ENCODE measurements at regions not wholly inside any gene's neighbourhood (a gene's known extent, or its start where the extent isn't known, plus 50 kb on each side); places are given as distances from the start of the nearest gene placed in this dataset.
"Not testable (repeated sequence)": the region's sequence is repeated elsewhere in the genome, so short reads cannot be mapped to it uniquely, and the experiment has no call there.

GRCh38 chr7:46912692-46913091, 669.2 kb downstream of the TNS3 start:
- TF ChIP-seq POLR2A (IDR thresholded peaks at IDR 0.05; ENCODE audit: low read depth, low read length) (no peak), TAF1 (IDR thresholded peaks at IDR 0.05; ENCODE audit: low read depth, low read length) (no peak), POU2F2 (IDR thresholded peaks at IDR 0.05; ENCODE audit: low read depth, low read length) (no peak), SPI1 (IDR thresholded peaks at IDR 0.05; ENCODE audit: low read depth, low read length) (no peak), POLR2AphosphoS5 (IDR thresholded peaks at IDR 0.05; ENCODE audit: low read depth, low read length) (no peak), PAX5 (IDR thresholded peaks at IDR 0.05; ENCODE audit: insufficient read depth, low read length, severe bottlenecking) (no peak)
- FAIRE-seq (no peak), DNase-seq (ENCODE audit: insufficient read length, low spot score) (no peak)

GRCh38 chr7:46909601-46910051, 672.3 kb downstream of the TNS3 start:
- TF ChIP-seq SPI1 (IDR thresholded peaks at IDR 0.05; ENCODE audit: low read depth, low read length) = no peak
- no peak for TF ChIP-seq TAF1 (IDR thresholded peaks at IDR 0.05; ENCODE audit: low read depth, low read length)
- no peak for TF ChIP-seq POLR2AphosphoS5 (IDR thresholded peaks at IDR 0.05; ENCODE audit: low read depth, low read length)
- no peak for TF ChIP-seq POU2F2 (IDR thresholded peaks at IDR 0.05; ENCODE audit: low read depth, low read length)
- no peak for TF ChIP-seq PAX5 (IDR thresholded peaks at IDR 0.05; ENCODE audit: insufficient read depth, low read length, severe bottlenecking)
- no peak for TF ChIP-seq POLR2A (IDR thresholded peaks at IDR 0.05; ENCODE audit: low read depth, low read length)
- FAIRE-seq = no peak
- no peak for DNase-seq (ENCODE audit: insufficient read length, low spot score)

- no peak for FAIRE-seq
- TF ChIP-seq POLR2A (IDR thresholded peaks at IDR 0.05; ENCODE audit: low read depth, low read length) (no peak), SPI1 (IDR thresholded peaks at IDR 0.05; ENCODE audit: low read depth, low read length) (no peak)
- DNase-seq (ENCODE audit: insufficient read length, low spot score) = no peak
These were observed 673.1 kb downstream of the TNS3 start for GRCh38 chr7:46908770-46909169.

GRCh38 chr7:46904523-46904922, 677.4 kb downstream of the TNS3 start:
- DNase-seq (ENCODE audit: insufficient read length, low spot score); FAIRE-seq: not testable (repeated sequence)

- FAIRE-seq (no peak), DNase-seq (ENCODE audit: insufficient read length, low spot score) (no peak)
- TF ChIP-seq TAF1 (IDR thresholded peaks at IDR 0.05; ENCODE audit: low read depth, low read length) (no peak), PAX5 (IDR thresholded peaks at IDR 0.05; ENCODE audit: insufficient read depth, low read length, severe bottlenecking) (no peak), POLR2AphosphoS5 (IDR thresholded peaks at IDR 0.05; ENCODE audit: low read depth, low read length) (no peak), POLR2A (IDR thresholded peaks at IDR 0.05; ENCODE audit: low read depth, low read length) (no peak), SPI1 (IDR thresholded peaks at IDR 0.05; ENCODE audit: low read depth, low read length) (no peak), POU2F2 (IDR thresholded peaks at IDR 0.05; ENCODE audit: low read depth, low read length) (no peak)
These were observed 679.4 kb downstream of the TNS3 start for GRCh38 chr7:46902463-46902862.

GRCh38 chr7:46900312-46901263, 681.3 kb downstream of the TNS3 start:
- TF ChIP-seq TAF1 (IDR thresholded peaks at IDR 0.05; ENCODE audit: low read depth, low read length) = no peak
- TF ChIP-seq POU2F2 (IDR thresholded peaks at IDR 0.05; ENCODE audit: low read depth, low read length) = no peak
- no peak for TF ChIP-seq SPI1 (IDR thresholded peaks at IDR 0.05; ENCODE audit: low read depth, low read length)
- no peak for TF ChIP-seq POLR2AphosphoS5 (IDR thresholded peaks at IDR 0.05; ENCODE audit: low read depth, low read length)
- TF ChIP-seq PAX5 (IDR thresholded peaks at IDR 0.05; ENCODE audit: insufficient read depth, low read length, severe bottlenecking) = no peak
- TF ChIP-seq POLR2A (IDR thresholded peaks at IDR 0.05; ENCODE audit: low read depth, low read length) = no peak
- DNase-seq (ENCODE audit: insufficient read length, low spot score) (no peak), FAIRE-seq (no peak)

- DNase-seq (ENCODE audit: insufficient read length, low spot score) (no peak), FAIRE-seq (no peak)
- TF ChIP-seq PAX5 (IDR thresholded peaks at IDR 0.05; ENCODE audit: insufficient read depth, low read length, severe bottlenecking) = no peak
- TF ChIP-seq POLR2A (IDR thresholded peaks at IDR 0.05; ENCODE audit: low read depth, low read length) = no peak
- no peak for TF ChIP-seq TAF1 (IDR thresholded peaks at IDR 0.05; ENCODE audit: low read depth, low read length)
- no peak for TF ChIP-seq POLR2AphosphoS5 (IDR thresholded peaks at IDR 0.05; ENCODE audit: low read depth, low read length)
- no peak for TF ChIP-seq SPI1 (IDR thresholded peaks at IDR 0.05; ENCODE audit: low read depth, low read length)
These were observed 684.5 kb downstream of the TNS3 start for GRCh38 chr7:46897381-46897780.

GRCh38 chr7:46886669-46887374, 695.1 kb downstream of the TNS3 start:
- DNase-seq (ENCODE audit: insufficient read length, low spot score) (no peak), FAIRE-seq (no peak)
- no peak for TF ChIP-seq PAX5 (IDR thresholded peaks at IDR 0.05; ENCODE audit: insufficient read depth, low read length, severe bottlenecking)
- TF ChIP-seq POLR2AphosphoS5 (IDR thresholded peaks at IDR 0.05; ENCODE audit: low read depth, low read length) = no peak
- no peak for TF ChIP-seq SPI1 (IDR thresholded peaks at IDR 0.05; ENCODE audit: low read depth, low read length)
- TF ChIP-seq POLR2A (IDR thresholded peaks at IDR 0.05; ENCODE audit: low read depth, low read length) = no peak
- no peak for TF ChIP-seq POU2F2 (IDR thresholded peaks at IDR 0.05; ENCODE audit: low read depth, low read length)
- no peak for TF ChIP-seq TAF1 (IDR thresholded peaks at IDR 0.05; ENCODE audit: low read depth, low read length)

GRCh38 chr7:46885167-46885566, 696.7 kb downstream of the TNS3 start:
- no peak for TF ChIP-seq SPI1 (IDR thresholded peaks at IDR 0.05; ENCODE audit: low read depth, low read length)
- TF ChIP-seq POU2F2 (IDR thresholded peaks at IDR 0.05; ENCODE audit: low read depth, low read length) = no peak
- no peak for TF ChIP-seq POLR2AphosphoS5 (IDR thresholded peaks at IDR 0.05; ENCODE audit: low read depth, low read length)
- no peak for TF ChIP-seq PAX5 (IDR thresholded peaks at IDR 0.05; ENCODE audit: insufficient read depth, low read length, severe bottlenecking)
- TF ChIP-seq TAF1 (IDR thresholded peaks at IDR 0.05; ENCODE audit: low read depth, low read length) = no peak
- no peak for TF ChIP-seq POLR2A (IDR thresholded peaks at IDR 0.05; ENCODE audit: low read depth, low read length)
- FAIRE-seq (no peak), DNase-seq (ENCODE audit: insufficient read length, low spot score) (no peak)
